CD14-positive monocyte (primary cell): ENCODE measurements at regions not wholly inside any gene's neighbourhood (a gene's known extent, or its start where the extent isn't known, plus 50 kb on each side); places are given as distances from the start of the nearest gene placed in this dataset.

Experiments used
- DNase-seq, 3 donors: peaks; one replicate each; pipeline ENCODE4 v3.0.0-alpha.2; 2011 to 2022
- H2AFZ ChIP-seq: 2 replicates; pipeline ENCODE4 v1.6.0; 2012; ENCODE audit warnings: mild to moderate bottlenecking, low read depth, low read length, inconsistent platforms; ENCODE audit not compliant: insufficient read depth, poor library complexity, severe bottlenecking
- H3K27ac ChIP-seq, 2 donors: 1 replicate in 1 of 2; 2 replicates in 1 of 2; pipeline ENCODE4 v1.5.1; 2012 to 2013; ENCODE audit warnings: low read length in 2 of 2, control low read depth in 1 of 2, inconsistent platforms in 1 of 2, low read depth in 1 of 2, mild to moderate bottlenecking in 1 of 2
- H3K27me3 ChIP-seq, 2 donors: one replicate each; pipeline versions ENCODE4 v1.6.0 to v1.6.1; 2011 to 2013; ENCODE audit warnings: low read length in 2 of 2; ENCODE audit not compliant: control insufficient read depth in 2 of 2, insufficient read depth in 2 of 2
- H3K36me3 ChIP-seq, 2 donors: replicated peaks in 1 of 2; 1 replicate in 1 of 2; 2 replicates in 1 of 2; pipeline versions ENCODE4 v1.5.1 to v1.6.1; 2012 to 2013; ENCODE audit warnings: low read length in 2 of 2, control low read depth in 1 of 2, inconsistent platforms in 1 of 2, mild to moderate bottlenecking in 1 of 2; ENCODE audit not compliant: insufficient read depth in 2 of 2, control insufficient read depth in 1 of 2
- H3K4me1 ChIP-seq, 2 donors: 1 replicate in 1 of 2; 2 replicates in 1 of 2; pipeline versions ENCODE4 v1.5.1 to v1.6.1; 2012 to 2013; ENCODE audit warnings: low read length in 2 of 2, control low read depth in 1 of 2, inconsistent platforms in 1 of 2, mild to moderate bottlenecking in 1 of 2, moderate library complexity in 1 of 2; ENCODE audit not compliant: insufficient read depth in 2 of 2, control insufficient read depth in 1 of 2
- H3K4me2 ChIP-seq: replicated peaks from 2 replicates; pipeline ENCODE3; 2012; ENCODE audit warnings: low read length, moderate library complexity, mild to moderate bottlenecking; ENCODE audit not compliant: poor library complexity, severe bottlenecking; ENCODE audit errors: extremely low read depth
- H3K4me3 ChIP-seq, 3 experiments: fragments of 200-600 bp in 1 of 3; sonication (generic) in 1 of 3; replicated peaks in 1 of 3; 1 replicate in 2 of 3; 2 replicates in 1 of 3; pipeline ENCODE4 v1.5.1; 2011 to 2013; ENCODE audit warnings: low read length in 3 of 3, mild to moderate bottlenecking in 3 of 3, control low read depth in 2 of 3, low read depth in 2 of 3, inconsistent platforms in 1 of 3, moderate library complexity in 1 of 3
- H3K79me2 ChIP-seq: 2 replicates; pipeline ENCODE4 v1.6.0; 2012; ENCODE audit warnings: mild to moderate bottlenecking, control low read depth, inconsistent platforms, low read length, moderate library complexity; ENCODE audit not compliant: insufficient read depth
- H3K9ac ChIP-seq: 2 replicates; pipeline ENCODE4 v1.6.0; 2017; ENCODE audit warnings: low read length, mild to moderate bottlenecking; ENCODE audit not compliant: insufficient read depth, poor library complexity, severe bottlenecking
- H3K9me3 ChIP-seq, 2 donors: replicated peaks in 1 of 2; 1 replicate in 1 of 2; 2 replicates in 1 of 2; pipeline versions ENCODE4 v1.5.1 to v1.6.1; 2012 to 2013; ENCODE audit warnings: low read length in 2 of 2, control low read depth in 1 of 2; ENCODE audit not compliant: control insufficient read depth in 1 of 2, insufficient read depth in 1 of 2
- H4K20me1 ChIP-seq: 2 replicates; pipeline ENCODE4 v1.6.0; 2012; ENCODE audit warnings: mild to moderate bottlenecking, low read length, control low read depth, moderate library complexity; ENCODE audit not compliant: insufficient read depth
- H3K27ac Mint-ChIP-seq, 7 donors: one replicate each; pipeline ENCODE4 v1.8.0; 2020; ENCODE audit warnings: mild to moderate bottlenecking in 7 of 7, mixed read lengths in 7 of 7, moderate library complexity in 6 of 7, inconsistent platforms in 2 of 7
- H3K27me3 Mint-ChIP-seq, 3 donors: one replicate each; pipeline ENCODE4 v1.8.0; 2021 to 2022; ENCODE audit warnings: low read depth in 3 of 3, mild to moderate bottlenecking in 3 of 3, mixed read lengths in 3 of 3, moderate library complexity in 3 of 3, inconsistent platforms in 1 of 3
- H3K36me3 Mint-ChIP-seq, 2 donors: one replicate each; pipeline ENCODE4 v1.8.0; 2020; ENCODE audit warnings: mixed read lengths in 2 of 2, inconsistent platforms in 1 of 2, mild to moderate bottlenecking in 1 of 2
- H3K4me1 Mint-ChIP-seq: one replicate; pipeline ENCODE4 v1.8.0; 2020; ENCODE audit warnings: mild to moderate bottlenecking, mixed read lengths
- H3K4me3 Mint-ChIP-seq, 2 donors: one replicate each; pipeline ENCODE4 v1.8.0; 2020; ENCODE audit warnings: mild to moderate bottlenecking in 2 of 2, mixed read lengths in 2 of 2, moderate library complexity in 1 of 2
- H3K9me3 Mint-ChIP-seq, 7 donors: one replicate each; pipeline ENCODE4 v1.8.0; 2020 to 2022; ENCODE audit warnings: mixed read lengths in 7 of 7, mild to moderate bottlenecking in 6 of 7, moderate library complexity in 6 of 7, inconsistent platforms in 2 of 7
- WGBS: methylation state at CpG from one replicate; pipeline ENCODE4 v1.1.5; 2013; ENCODE audit warnings: missing lambda C conversion rate; ENCODE audit not compliant: insufficient coverage; 5-methylcytosine and 5-hydroxymethylcytosine counted together
- intact Hi-C, 2 donors: fragments of 100-400 bp; cut with micrococcal nuclease; formaldehyde crosslinking; loops; one replicate each; pipeline versions ENCODE4 v1.15.0 to v1.15.1; 2023
- TF ChIP-seq, protein P1 (sequence below): fragments of 200-600 bp; IDR thresholded peaks from one replicate; pipeline ENCODE4 v1.8.0; 2022; ENCODE audit warnings: antibody characterized with exemption, mild to moderate bottlenecking

DNA sequence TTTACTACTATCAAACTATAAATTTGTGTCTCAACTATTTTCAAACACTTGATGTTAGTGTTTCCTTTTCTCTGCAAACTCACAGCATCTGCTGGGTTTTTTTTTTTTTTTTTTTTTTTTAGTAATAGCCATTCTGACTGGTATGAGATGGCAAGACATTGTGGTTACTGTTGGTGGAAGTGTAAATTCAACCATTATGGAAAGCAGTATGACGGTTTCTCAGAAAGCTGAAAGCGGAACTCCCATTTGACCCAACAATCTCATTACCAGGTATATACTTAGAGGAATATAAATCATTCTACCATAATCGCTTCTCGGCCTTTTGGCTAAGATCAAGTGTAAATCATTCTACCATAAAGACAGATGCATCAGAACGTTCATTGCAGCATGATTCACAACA is 608.3 kb upstream of the ZP4 start:
- TF ChIP-seq, protein P1, sequence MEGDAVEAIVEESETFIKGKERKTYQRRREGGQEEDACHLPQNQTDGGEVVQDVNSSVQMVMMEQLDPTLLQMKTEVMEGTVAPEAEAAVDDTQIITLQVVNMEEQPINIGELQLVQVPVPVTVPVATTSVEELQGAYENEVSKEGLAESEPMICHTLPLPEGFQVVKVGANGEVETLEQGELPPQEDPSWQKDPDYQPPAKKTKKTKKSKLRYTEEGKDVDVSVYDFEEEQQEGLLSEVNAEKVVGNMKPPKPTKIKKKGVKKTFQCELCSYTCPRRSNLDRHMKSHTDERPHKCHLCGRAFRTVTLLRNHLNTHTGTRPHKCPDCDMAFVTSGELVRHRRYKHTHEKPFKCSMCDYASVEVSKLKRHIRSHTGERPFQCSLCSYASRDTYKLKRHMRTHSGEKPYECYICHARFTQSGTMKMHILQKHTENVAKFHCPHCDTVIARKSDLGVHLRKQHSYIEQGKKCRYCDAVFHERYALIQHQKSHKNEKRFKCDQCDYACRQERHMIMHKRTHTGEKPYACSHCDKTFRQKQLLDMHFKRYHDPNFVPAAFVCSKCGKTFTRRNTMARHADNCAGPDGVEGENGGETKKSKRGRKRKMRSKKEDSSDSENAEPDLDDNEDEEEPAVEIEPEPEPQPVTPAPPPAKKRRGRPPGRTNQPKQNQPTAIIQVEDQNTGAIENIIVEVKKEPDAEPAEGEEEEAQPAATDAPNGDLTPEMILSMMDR: no peak
- peaks cover 0 to 20% (median 5%) of the 10 kb centered on the region in 7 donors for H3K9me3 Mint-ChIP-seq
- Histone ChIP-seq H3K27ac (no peak overlapping the region), H3K9ac (no peak overlapping the region), H3K27me3 (no peaks in the 10 kb centered on the region), H3K4me2 (no peak overlapping the region), H3K79me2 (no peaks in the 10 kb centered on the region), H3K4me1 (no peaks in the 10 kb centered on the region), H3K9me3 (no peaks in the 10 kb centered on the region), H3K36me3 (no peaks in the 10 kb centered on the region), H4K20me1 (no peaks in the 10 kb centered on the region), H3K4me3 (no peak overlapping the region), H2AFZ (no peak overlapping the region)
- H3K4me1 Mint-ChIP-seq: no peaks in the 10 kb centered on the region
- no peaks in the 10 kb centered on the region for H3K36me3 Mint-ChIP-seq
- no peak overlapping the region for H3K27ac Mint-ChIP-seq
- DNase-seq: no peak
- peaks cover 0 to 2% (median 0%) of the 10 kb centered on the region in 3 donors for H3K27me3 Mint-ChIP-seq
- no peak overlapping the region for H3K4me3 Mint-ChIP-seq
- 50% methylated on average over 2 of the region's 5 CpGs for whole genome bisulfite sequencing
- intact Hi-C loops: no loop called here

DNA sequence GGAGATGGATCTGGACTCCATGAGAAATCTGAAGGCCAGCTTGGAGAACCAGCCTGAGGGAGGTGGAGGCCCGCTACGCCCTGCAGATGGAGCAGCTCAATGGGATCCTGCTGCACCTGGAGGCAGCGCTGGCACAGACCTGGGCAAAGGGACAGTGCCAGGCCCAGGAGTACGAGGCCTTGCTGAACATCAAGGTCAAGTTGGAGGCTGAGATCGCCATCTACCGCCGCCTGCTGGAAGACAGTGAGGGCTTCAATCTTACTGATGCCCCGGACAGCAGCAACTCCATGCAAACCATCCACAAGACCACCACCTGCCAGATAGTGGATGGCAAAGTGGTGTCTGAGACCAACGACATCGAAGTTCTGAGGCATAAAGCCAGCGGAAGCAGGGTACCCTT is 601.5 kb upstream of the ZP4 start:
- peaks cover 0 to 13% of the 10 kb centered on the region in 2 donors for H3K9me3 ChIP-seq
- H3K79me2 ChIP-seq: no peaks in the 10 kb centered on the region
- no peak overlapping the region for H3K4me2 ChIP-seq
- H4K20me1 ChIP-seq: no peaks in the 10 kb centered on the region
- H3K27me3 Mint-ChIP-seq: peaks cover 0 to under 1% (median 0%) of the 10 kb centered on the region in 3 donors
- TF ChIP-seq, protein P1: no peak
- no peaks in the 10 kb centered on the region for H3K36me3 ChIP-seq
- H3K36me3 Mint-ChIP-seq: no peaks in the 10 kb centered on the region
- no peaks in the 10 kb centered on the region for H3K27me3 ChIP-seq
- no peak for DNase-seq
- H3K4me3 ChIP-seq: no peak overlapping the region
- intact Hi-C loops: no loop called here
- H3K27ac Mint-ChIP-seq: no peak overlapping the region
- peaks cover 0 to 9% (median 4%) of the 10 kb centered on the region in 7 donors for H3K9me3 Mint-ChIP-seq
- H3K4me1 ChIP-seq: no peaks in the 10 kb centered on the region
- no peak overlapping the region for H3K27ac ChIP-seq
- no peaks in the 10 kb centered on the region for H3K4me1 Mint-ChIP-seq
- H3K4me3 Mint-ChIP-seq: no peak overlapping the region
- WGBS: 94% methylated on average over 4 of the region's 11 CpGs
- no peak overlapping the region for H3K9ac ChIP-seq
- H2AFZ ChIP-seq: no peak overlapping the region
